ENCODE measurements at regions not wholly inside any gene's neighbourhood (a gene's known extent, or its start where the extent isn't known, plus 50 kb on each side); places are given as distances from the start of the nearest gene placed in this dataset.

DNA sequence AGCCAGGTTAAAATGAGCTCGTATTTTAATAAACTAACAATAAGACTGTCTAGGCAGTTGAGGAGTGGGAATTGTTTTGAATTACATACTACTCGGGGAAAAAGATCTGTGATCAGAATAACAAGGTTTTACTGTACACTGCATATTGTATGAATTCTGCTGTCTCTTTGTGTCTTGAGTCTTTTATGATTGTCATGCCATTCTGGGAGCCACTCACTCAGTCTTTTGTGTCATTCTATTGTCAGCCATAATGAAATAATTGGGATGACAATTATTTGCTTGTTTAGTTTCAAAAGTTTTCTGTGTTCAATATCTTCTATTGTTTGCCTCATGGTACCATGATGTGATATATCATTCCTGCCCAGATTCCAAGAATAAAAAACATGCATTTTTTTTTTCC lies 339.6 kb upstream of the TBL1XR1 start:
- TF ChIP-seq ZFX (IDR thresholded peaks at IDR 0.05) (no peak), CTCF (conservative IDR thresholded peaks at IDR 0.05) (no peak)
- H3K27ac ChIP-seq: no peak overlapping the region

GRCh38 chr3:177537612-177538011 lies 340.3 kb upstream of the TBL1XR1 start:
- H3K27ac ChIP-seq: no peak overlapping the region
- TF ChIP-seq ZFX (IDR thresholded peaks at IDR 0.05): no peak
- no peak for TF ChIP-seq CTCF (conservative IDR thresholded peaks at IDR 0.05)

GRCh38 chr3:177538048-177538749 lies 340.9 kb upstream of the TBL1XR1 start:
- TF ChIP-seq ZFX (IDR thresholded peaks at IDR 0.05): no peak
- no peak for TF ChIP-seq CTCF (conservative IDR thresholded peaks at IDR 0.05)
- no peak overlapping the region for H3K27ac ChIP-seq

- no peak overlapping the region for H3K27ac ChIP-seq
- no peak for TF ChIP-seq CTCF (conservative IDR thresholded peaks at IDR 0.05)
- no peak for TF ChIP-seq ZFX (IDR thresholded peaks at IDR 0.05)
Measured at GRCh38 chr3:177538750-177539730, 341.8 kb upstream of the TBL1XR1 start.

- H3K27ac ChIP-seq: no peak overlapping the region
- TF ChIP-seq CTCF (conservative IDR thresholded peaks at IDR 0.05): no peak
Measured at GRCh38 chr3:177541541-177541940, 344.3 kb upstream of the TBL1XR1 start.

DNA sequence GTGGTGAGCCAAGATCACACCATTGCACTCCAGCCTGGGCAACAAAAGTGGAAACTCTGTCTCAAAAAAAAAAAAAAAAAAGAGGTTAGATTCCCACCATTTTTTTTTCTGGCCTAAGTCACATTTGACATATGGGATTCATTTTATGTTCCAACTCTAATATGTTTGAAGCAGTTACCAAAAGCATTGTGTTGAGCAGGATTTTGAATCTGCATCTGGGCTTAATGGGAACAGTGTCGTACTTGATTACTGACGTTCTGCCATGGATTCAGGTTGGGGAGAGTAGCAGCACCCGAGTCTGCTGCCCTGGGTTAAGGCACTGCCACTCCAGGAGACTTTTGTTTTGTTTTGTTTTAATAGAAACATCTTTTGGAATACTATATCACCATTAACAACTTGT lies 348.7 kb upstream of the TBL1XR1 start:
- TF ChIP-seq CTCF (conservative IDR thresholded peaks at IDR 0.05): no peak
- no peak for TF ChIP-seq ZFX (IDR thresholded peaks at IDR 0.05)
- H3K27ac ChIP-seq: no peak overlapping the region

Measured in C4-2B (cell line).